Activated CD4-positive, alpha-beta T cell treated with anti-CD3 and anti-CD28 coated beads, Interleukin-2, amount 50 U/mL, for 16 hours (primary cell): ENCODE measurements at regions not wholly inside any gene's neighbourhood (a gene's known extent, or its start where the extent isn't known, plus 50 kb on each side); places are given as distances from the start of the nearest gene placed in this dataset.

Experiments used
- DNase-seq: peaks from one replicate; pipeline ENCODE4 v3.0.0-alpha.2; 2020

DNA sequence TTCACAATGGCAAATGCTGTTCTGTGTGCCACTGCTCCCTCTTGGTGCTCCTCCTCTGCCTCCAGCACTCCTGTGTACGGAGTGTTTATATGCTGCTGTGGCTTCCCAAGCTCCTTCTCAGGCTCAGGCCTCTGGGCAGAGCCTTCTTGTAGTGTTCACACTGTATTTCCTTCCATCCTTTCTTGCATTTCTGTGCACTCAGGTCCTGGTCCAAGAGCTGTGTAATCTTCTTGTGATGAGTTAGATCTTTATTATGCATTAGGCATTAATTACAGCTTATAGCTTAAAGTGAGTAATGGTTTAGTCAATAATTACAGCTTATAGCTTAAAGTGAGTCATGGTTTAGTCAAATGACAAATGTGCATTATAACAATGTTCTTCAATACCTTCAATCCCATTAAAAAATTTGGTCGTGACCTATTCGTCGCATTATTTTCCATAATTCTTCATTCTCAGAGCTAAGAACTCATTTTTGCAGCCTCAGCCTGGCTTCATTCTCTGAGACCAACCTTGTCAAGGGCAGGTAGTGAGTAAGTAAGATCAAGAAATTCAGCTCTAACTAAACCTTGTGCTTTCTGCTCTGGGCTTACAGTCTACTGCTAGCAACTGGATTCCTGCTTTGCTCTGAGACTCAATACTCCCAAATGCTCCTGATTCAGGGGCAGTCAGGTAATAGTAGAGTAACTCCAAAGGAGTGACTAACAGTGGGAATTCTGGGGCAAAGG lies 154.5 kb upstream of the SPAG17 start:
- no peak for DNase-seq

- no peak for DNase-seq
Measured at GRCh38 chr1:118338936-118339335, 153.9 kb upstream of the SPAG17 start.

GRCh38 chr1:118337346-118337745 lies 152.3 kb upstream of the SPAG17 start:
- DNase-seq: no peak

DNA sequence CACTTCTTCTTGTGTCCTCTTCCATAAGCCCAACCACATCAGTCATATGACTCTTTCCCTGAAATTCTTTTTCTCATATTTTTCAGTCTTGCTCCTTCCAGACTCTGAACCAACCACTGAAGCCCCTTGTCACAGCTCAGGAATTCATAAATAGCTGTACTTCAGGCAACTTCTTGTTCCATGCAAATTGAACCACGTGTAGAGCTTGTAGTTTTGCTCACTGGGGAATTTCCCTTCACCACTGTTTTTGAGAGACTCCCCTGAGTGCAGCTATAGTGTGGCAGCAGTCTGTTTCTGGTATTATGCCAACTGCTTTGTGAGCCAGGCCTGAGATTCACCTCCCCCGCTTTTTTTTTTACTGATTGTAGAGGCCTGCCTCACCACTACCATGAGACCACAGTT lies 150.3 kb upstream of the SPAG17 start:
- no peak for DNase-seq

- no peak for DNase-seq
Measured at GRCh38 chr1:118334506-118334905, 149.5 kb upstream of the SPAG17 start.

GRCh38 chr1:118333601-118334210 lies 148.7 kb upstream of the SPAG17 start:
- DNase-seq: no peak

- no peak for DNase-seq
Measured at GRCh38 chr1:118326960-118327629, 142.1 kb upstream of the SPAG17 start.

DNA sequence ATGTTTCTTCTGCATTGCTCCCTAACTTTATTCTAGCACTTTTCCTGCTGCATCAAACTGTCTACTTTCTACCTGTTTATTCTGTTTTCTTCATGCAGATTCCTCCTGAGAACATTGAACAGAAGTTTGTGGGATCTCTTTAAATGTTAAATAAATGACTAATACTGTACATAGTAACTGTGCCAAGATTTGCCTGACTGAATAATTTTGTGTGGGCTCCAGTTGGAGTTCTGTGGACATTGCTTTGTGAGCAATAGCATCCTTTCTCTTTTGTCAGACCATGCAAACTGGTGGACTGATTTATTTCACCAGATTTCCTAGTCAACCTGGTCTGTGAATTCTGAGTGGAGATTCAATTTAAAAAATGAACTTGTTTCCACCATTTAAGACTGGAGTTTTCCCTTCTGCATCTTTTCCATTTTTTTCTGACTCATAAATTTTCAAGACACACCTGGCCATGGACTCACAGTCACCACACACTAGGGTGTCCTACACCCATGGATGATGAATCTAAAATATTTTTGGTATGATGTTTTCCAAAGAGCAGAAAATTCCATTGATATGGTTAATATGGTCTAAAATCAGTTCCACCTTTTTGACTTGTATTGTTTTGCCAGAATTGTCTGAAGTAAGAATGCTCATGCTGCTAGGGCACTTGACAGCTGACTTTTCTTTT lies 140.7 kb upstream of the SPAG17 start:
- no peak for DNase-seq

- DNase-seq: no peak
Measured at GRCh38 chr1:118323246-118323645, 138.2 kb upstream of the SPAG17 start.

DNA sequence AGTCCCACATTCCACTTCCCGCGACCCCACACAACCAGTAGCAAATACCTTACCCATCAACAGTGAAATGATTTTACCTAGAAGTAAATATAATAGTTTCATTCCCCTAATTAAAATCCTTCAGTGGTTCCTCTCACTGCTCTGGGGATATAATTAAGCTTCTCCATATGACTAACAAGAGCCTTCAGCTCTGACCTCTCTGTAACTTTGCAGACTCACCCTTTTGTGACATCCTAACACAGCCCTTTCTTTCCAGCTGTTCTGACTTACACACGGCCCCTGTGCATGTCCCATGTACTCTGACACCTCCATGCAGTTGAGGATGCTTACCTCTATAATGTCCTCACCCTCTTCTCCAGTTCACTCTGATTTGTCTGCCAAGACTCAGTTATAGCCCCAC lies 137.3 kb upstream of the SPAG17 start:
- DNase-seq: no peak

GRCh38 chr1:118321840-118322239 lies 136.8 kb upstream of the SPAG17 start:
- no peak for DNase-seq

DNA sequence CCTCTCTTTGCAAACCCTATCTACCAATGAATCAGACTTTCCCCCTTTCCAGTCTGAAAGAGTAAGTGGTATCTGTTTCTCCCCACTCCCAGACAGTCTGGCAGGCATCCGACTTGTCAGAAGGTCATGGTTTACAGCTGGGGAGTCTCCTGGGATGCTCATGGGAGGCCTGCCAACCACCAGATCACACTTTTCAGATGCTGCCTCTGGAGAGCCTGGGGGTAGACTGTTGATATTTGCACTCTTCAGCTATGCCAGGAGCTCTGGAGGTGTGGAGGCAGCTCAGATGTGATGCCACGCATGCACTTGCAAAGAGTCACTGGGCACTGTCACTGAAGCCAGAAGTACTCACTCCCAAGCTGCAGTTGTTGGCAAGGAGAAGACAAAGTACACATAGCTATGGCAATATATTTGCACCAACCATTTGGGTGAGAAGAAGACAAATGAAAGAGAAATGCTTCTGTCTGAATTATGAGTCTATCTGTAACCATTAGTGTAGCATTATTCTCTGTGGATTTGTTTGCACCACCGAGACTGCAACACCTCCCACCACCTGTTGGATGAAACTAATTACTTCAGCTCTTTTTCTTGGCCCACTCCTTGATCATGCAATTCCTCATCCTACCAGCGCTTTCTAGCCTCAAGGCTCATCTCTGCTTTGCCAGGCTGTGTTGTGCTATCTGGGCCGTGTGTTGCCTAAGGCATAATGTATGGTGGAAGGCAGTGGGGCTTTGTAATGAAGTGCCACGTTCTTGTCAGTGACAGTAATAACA lies 133.0 kb upstream of the SPAG17 start:
- no peak for DNase-seq

DNA sequence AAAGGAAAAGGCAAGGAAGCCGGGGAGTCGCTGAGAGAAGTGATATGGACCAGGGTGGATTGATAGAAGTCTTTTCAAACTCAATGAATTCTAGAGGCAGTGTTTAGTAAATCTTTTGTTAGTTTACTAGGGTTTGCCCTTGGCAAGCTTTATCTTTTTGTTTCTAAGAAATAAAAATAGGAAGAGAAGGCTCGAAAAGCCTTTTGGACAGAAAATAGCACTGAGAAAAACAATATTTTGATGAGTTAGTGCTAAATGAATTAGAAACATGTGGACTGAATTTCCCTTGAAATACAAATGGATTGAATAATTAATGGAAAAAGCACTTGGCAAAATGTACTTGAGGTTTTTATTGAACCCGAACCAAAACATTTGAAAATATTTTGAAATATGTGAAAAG lies 121.8 kb upstream of the SPAG17 start:
- DNase-seq: no peak

DNA sequence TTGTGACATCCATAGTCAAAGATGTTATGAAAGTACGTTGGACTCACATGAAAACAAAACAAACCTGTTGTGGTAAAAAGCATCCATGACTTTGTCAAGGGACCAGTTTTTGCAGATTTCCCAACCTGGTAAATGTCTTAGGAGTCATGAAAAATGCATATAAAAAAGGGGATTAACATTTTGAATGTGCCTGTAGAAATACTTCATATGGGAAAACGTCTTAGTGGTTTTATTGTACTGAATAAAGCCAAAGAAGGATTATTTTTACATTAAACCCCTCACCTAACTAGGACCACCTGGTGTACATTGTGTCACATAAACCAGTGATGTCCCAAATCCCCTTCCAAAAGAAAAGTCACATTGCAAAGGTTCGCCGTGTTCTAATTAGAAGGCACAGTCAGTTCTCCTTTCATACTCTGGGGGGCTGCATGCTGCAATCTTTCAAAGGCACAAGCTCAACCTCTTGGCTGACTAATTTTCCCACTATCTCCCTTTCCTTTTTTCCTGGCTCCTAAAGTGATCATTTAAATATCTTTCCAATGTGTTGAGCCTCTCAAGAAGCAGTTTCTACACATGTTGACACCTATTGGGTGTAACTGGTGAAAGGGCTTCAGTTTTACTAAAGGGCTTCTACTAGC lies 119.8 kb upstream of the SPAG17 start:
- DNase-seq: no peak

DNA sequence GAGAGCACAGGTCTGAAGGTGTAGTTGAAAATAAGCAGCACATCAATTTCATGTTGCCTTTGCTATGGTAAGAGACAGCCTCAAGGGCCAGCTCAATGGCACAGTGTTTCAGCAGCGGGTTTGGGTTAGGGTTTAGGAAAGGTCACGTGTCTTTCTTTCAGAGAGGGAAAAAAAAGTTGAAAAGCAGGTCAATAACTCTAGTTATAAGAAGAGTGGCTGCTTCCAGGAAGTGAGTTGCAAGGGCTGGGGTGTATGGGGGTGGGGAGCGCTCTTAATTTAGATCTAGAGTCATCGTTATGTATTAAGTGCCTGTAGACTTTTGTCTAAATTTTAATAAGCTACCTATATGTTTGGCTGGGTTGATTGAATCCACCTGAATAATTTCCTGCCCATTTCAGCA lies 118.5 kb upstream of the SPAG17 start:
- DNase-seq: no peak

- DNase-seq: no peak
Measured at GRCh38 chr1:118303064-118303463, 118.0 kb upstream of the SPAG17 start.

DNA sequence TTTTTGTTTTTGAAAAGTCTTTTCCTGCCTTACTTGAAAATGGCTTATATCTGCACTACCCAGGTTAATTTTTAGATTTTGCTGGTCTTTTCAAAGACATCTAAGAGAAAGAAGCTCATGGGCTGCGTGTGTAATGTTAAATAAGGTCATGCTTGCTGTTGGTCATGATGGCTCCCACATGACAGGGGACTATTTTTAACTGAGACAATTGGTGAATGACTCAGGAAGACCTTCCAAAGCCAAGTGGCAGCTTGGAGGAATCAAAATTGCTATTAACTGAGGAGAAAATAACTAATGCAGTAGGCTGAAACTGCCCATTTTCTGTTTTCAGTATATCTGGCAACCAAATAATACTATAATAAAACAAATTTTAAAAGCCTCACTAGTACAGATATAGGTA lies 117.1 kb upstream of the SPAG17 start:
- no peak for DNase-seq

GRCh38 chr1:118300808-118301207 lies 115.8 kb upstream of the SPAG17 start:
- no peak for DNase-seq

DNA sequence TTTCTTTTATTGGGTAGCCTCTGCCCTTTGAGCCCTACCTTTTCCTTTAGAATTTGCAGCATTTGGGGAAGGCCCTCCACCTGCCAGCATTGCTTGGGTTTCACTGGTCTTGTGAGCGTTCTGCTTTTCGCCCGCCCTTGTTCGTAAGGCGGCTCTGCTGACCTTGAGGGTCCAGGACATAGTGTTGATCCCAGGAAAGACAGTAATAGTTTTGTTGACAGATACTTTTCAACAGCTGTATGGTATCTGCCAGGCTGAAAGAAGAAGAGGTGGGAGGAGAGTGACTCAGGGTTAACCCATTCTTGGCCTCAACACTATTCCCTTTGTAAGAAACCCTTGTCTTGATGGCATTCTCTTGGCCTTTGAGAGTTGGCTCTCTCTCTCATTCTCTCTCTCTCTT lies 113.4 kb upstream of the SPAG17 start:
- no peak for DNase-seq

- no peak for DNase-seq
Measured at GRCh38 chr1:118297521-118297920, 112.5 kb upstream of the SPAG17 start.

DNA sequence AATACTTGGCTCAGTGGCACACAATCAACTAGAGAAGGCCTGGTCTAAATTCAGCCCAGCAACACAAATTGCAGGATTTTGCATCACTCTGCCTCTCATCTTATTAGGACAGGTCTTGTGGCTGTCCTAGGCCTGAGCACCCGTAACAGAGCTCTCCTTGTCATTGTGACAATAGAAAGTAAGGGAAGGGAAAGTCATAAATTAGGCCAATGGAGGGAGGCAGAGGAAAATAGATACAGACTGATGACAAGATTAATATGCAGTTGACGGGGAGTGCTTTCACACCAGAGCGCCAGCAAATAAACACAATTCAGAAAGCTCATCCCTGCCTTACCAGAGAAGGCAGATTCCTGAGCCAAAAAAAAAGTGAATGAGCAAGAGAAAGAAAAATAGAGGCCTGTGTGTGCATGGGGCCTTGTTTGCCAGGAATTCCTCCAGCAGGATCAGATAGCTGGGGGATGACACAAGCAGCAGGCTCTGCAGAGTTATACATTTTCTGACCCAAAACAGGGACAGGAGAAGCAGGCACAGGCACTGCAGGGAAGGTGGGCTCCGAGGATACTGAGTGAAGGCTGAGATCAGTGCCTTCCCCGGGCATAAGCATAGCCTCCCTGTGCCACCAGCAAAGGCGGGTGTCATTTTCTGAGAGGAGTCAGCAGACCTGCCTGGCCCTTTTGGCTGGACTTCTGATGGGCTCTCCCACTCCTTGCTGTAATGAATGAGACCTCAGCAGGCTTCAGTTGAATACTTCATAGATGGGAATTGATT lies 110.0 kb upstream of the SPAG17 start:
- DNase-seq: no peak

DNA sequence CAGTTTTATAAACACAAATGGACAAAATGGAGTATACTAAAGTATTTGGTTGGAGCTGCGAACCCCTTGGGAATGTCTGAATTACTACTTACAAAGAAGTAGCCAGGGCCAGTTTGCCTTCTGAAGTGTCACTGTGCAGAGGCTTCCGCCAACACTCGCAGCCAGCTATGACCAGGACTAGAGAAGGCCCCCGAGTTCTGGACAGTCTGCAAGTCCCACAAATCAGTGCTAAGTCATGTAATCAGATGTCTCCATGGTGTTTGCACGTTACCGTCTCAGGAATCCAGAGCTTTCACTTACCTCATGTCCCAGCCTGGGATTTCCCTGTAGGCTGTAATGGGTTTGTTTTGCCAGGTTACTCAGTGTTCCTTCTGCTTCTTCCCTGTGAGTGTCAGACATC lies 106.6 kb upstream of the SPAG17 start:
- no peak for DNase-seq
